ENCODE measurements at regions not wholly inside any gene's neighbourhood (a gene's known extent, or its start where the extent isn't known, plus 50 kb on each side); places are given as distances from the start of the nearest gene placed in this dataset.

DNA sequence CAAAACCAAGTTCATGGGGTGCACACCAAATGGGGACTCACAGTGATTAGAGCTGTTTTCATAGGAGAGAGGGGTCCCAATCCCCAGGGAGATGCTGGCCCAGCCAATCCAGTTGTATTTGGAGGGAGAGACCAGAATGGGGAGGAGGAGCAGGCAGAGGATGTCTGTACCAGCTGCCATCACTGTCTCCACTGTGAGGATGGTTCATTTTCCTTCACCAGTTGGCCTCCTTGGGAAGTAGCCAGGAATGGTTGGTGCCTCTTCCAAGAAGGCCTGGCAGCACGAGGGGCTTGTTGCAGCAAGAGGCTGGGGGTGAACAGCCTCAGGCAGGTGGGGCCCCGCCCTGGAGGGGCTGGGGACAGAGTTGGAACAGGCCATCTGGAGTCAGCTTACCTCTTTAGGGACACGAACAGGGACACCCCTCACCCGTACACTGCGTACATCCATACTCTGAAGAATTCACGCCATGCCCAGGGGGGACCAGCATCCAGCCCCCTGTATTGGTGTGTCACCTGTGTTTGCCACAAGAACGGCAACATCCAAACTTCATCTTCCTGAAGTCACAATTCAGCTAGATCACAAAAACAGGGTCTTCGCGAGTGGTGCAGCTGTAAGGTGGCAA lies 161.7 kb upstream of the ZNF236 start:
- DNase-seq (ENCODE audit: low read depth, low spot score) (no peak), ATAC-seq (no peak)
- Histone ChIP-seq H3K9me3 (ENCODE audit: control insufficient read depth in 1 of 2, insufficient read depth in 1 of 2, low read depth in 1 of 2, low read length in 2 of 2) (no peaks in the 10 kb centered on the region), H3K9ac (ENCODE audit: low read length) (no peak overlapping the region), H3K27ac (ENCODE audit: low read depth, low read length) (no peak overlapping the region), H3K4me3 (replicated peaks in 1 of 2; ENCODE audit: low read depth in 1 of 2, low read length in 2 of 2) (no peak overlapping the region), H3K27me3 (ENCODE audit: insufficient read depth, low read length) (peaks cover 29% of the 10 kb centered on the region), H4K20me1 (ENCODE audit: insufficient read depth) (no peaks in the 10 kb centered on the region), H3K4me1 (ENCODE audit: control insufficient read depth in 1 of 2, insufficient read depth in 2 of 2, low read length in 2 of 2) (no peaks in the 10 kb centered on the region), H3K36me3 (ENCODE audit: control insufficient read depth in 1 of 2, insufficient read depth in 2 of 2, low read length in 2 of 2) (no peaks in the 10 kb centered on the region), H3K4me2 (ENCODE audit: low read length) (no peak overlapping the region), H2AFZ (ENCODE audit: low read depth, low read length, poor library complexity, severe bottlenecking) (no peak overlapping the region), H3K9me2 (ENCODE audit: insufficient read depth) (no peaks in the 10 kb centered on the region), H3K79me2 (ENCODE audit: insufficient read depth, low read length) (no peaks in the 10 kb centered on the region)
- ChIA-PET CTCF (no interaction called here), RAD21 (ENCODE audit: low non-redundant PET in 1 of 2, low total read pairs in 2 of 2, uncharacterized antibody in 2 of 2, unreplicated experiment in 2 of 2) (no interaction called here), POLR2A (no interaction called here)
- BruUV-seq (replicated peaks): no TSS peak
- intact Hi-C loops (cut with micrococcal nuclease): no loop called here
- TF ChIP-seq, protein P1, sequence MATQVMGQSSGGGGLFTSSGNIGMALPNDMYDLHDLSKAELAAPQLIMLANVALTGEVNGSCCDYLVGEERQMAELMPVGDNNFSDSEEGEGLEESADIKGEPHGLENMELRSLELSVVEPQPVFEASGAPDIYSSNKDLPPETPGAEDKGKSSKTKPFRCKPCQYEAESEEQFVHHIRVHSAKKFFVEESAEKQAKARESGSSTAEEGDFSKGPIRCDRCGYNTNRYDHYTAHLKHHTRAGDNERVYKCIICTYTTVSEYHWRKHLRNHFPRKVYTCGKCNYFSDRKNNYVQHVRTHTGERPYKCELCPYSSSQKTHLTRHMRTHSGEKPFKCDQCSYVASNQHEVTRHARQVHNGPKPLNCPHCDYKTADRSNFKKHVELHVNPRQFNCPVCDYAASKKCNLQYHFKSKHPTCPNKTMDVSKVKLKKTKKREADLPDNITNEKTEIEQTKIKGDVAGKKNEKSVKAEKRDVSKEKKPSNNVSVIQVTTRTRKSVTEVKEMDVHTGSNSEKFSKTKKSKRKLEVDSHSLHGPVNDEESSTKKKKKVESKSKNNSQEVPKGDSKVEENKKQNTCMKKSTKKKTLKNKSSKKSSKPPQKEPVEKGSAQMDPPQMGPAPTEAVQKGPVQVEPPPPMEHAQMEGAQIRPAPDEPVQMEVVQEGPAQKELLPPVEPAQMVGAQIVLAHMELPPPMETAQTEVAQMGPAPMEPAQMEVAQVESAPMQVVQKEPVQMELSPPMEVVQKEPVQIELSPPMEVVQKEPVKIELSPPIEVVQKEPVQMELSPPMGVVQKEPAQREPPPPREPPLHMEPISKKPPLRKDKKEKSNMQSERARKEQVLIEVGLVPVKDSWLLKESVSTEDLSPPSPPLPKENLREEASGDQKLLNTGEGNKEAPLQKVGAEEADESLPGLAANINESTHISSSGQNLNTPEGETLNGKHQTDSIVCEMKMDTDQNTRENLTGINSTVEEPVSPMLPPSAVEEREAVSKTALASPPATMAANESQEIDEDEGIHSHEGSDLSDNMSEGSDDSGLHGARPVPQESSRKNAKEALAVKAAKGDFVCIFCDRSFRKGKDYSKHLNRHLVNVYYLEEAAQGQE (IDR thresholded peaks at IDR 0.05; ENCODE audit: low read depth): no peak
- TF ChIP-seq POLR2AphosphoS5 (IDR thresholded peaks at IDR 0.05; ENCODE audit: low read depth, low read length) (no peak), EGR1 (IDR thresholded peaks at IDR 0.05; ENCODE audit: low read depth) (no peak), EZH2 (IDR thresholded peaks at IDR 0.05) (no peak), ZFX (IDR thresholded peaks at IDR 0.05) (no peak), SRF (IDR thresholded peaks at IDR 0.05; ENCODE audit: low read depth) (no peak), POLR2A (IDR thresholded peaks at IDR 0.05; ENCODE audit: borderline replicate concordance, extremely low read depth, insufficient read depth, insufficient read length) (no peak), SP1 (IDR thresholded peaks at IDR 0.05; ENCODE audit: low read depth) (no peak), CBX3 (IDR thresholded peaks at IDR 0.05; ENCODE audit: low read depth) (no peak), YY1 (IDR thresholded peaks at IDR 0.05; ENCODE audit: extremely low read depth, insufficient replicate concordance, low read depth, low read length) (no peak), ELF1 (IDR thresholded peaks at IDR 0.05; ENCODE audit: borderline replicate concordance, low read depth) (no peak), JUND (IDR thresholded peaks at IDR 0.05) (no peak), CEBPB (IDR thresholded peaks at IDR 0.05; ENCODE audit: low read depth) (no peak)
- TF ChIP-seq, protein P2, sequence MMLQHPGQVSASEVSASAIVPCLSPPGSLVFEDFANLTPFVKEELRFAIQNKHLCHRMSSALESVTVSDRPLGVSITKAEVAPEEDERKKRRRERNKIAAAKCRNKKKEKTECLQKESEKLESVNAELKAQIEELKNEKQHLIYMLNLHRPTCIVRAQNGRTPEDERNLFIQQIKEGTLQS (IDR thresholded peaks at IDR 0.05): no peak
- TF ChIP-seq, protein P3, sequence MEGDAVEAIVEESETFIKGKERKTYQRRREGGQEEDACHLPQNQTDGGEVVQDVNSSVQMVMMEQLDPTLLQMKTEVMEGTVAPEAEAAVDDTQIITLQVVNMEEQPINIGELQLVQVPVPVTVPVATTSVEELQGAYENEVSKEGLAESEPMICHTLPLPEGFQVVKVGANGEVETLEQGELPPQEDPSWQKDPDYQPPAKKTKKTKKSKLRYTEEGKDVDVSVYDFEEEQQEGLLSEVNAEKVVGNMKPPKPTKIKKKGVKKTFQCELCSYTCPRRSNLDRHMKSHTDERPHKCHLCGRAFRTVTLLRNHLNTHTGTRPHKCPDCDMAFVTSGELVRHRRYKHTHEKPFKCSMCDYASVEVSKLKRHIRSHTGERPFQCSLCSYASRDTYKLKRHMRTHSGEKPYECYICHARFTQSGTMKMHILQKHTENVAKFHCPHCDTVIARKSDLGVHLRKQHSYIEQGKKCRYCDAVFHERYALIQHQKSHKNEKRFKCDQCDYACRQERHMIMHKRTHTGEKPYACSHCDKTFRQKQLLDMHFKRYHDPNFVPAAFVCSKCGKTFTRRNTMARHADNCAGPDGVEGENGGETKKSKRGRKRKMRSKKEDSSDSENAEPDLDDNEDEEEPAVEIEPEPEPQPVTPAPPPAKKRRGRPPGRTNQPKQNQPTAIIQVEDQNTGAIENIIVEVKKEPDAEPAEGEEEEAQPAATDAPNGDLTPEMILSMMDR (IDR thresholded peaks at IDR 0.05 in 2 of 3, conservative IDR thresholded peaks at IDR 0.05 in 1 of 3; ENCODE audit: borderline replicate concordance in 1 of 3, insufficient read depth in 1 of 3, low read depth in 2 of 3, low read length in 2 of 3): no peak
- TF ChIP-seq, protein P4, sequence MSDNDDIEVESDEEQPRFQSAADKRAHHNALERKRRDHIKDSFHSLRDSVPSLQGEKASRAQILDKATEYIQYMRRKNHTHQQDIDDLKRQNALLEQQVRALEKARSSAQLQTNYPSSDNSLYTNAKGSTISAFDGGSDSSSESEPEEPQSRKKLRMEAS (IDR thresholded peaks at IDR 0.05): no peak

Data from HCT116 (cell line).